COLO668 (cell line): ENCODE measurements at regions not wholly inside any gene's neighbourhood (a gene's known extent, or its start where the extent isn't known, plus 50 kb on each side); places are given as distances from the start of the nearest gene placed in this dataset.
"Not testable (repeated sequence)": the region's sequence is repeated elsewhere in the genome, so short reads cannot be mapped to it uniquely, and the experiment has no call there.

Experiments used
- DNase-seq: peaks from one replicate; lab custom pipeline; 2025; ENCODE audit not compliant: unreplicated experiment; lab: John Stamatoyannopoulos, UW

- no peak for DNase-seq
Measured at GRCh38 chrX:1140236-1140681, 72.2 kb downstream of the CRLF2 start.

- DNase-seq: no peak
Measured at GRCh38 chrX:1139185-1139500, 73.3 kb downstream of the CRLF2 start.

GRCh38 chrX:1138476-1139184 lies 73.8 kb downstream of the CRLF2 start:
- DNase-seq: no peak

GRCh38 chrX:1137531-1137930 lies 74.9 kb downstream of the CRLF2 start:
- DNase-seq: no peak

GRCh38 chrX:1136582-1136981 lies 75.9 kb downstream of the CRLF2 start:
- not testable (repeated sequence) for DNase-seq

GRCh38 chrX:1134976-1135375 lies 77.5 kb downstream of the CRLF2 start:
- DNase-seq: no peak

GRCh38 chrX:1134156-1134555 lies 78.3 kb downstream of the CRLF2 start:
- no peak for DNase-seq

GRCh38 chrX:1126738-1127137 lies 85.7 kb downstream of the CRLF2 start:
- DNase-seq: no peak

- no peak for DNase-seq
Measured at GRCh38 chrX:1124531-1124930, 87.9 kb downstream of the CRLF2 start.

- not testable (repeated sequence) for DNase-seq
Measured at GRCh38 chrX:1122851-1123250, 89.6 kb downstream of the CRLF2 start.

GRCh38 chrX:1119275-1119674 lies 93.2 kb downstream of the CRLF2 start:
- no peak for DNase-seq

- no peak for DNase-seq
Measured at GRCh38 chrX:1118572-1119199, 93.8 kb downstream of the CRLF2 start.

GRCh38 chrX:1115411-1115810 lies 97.0 kb downstream of the CRLF2 start:
- DNase-seq: not testable (repeated sequence)

- no peak for DNase-seq
Measured at GRCh38 chrX:1112321-1112720, 100.1 kb downstream of the CRLF2 start.

- DNase-seq: no peak
Measured at GRCh38 chrX:1111601-1112300, 100.7 kb downstream of the CRLF2 start.

- DNase-seq: no peak
Measured at GRCh38 chrX:1109580-1110119, 102.8 kb downstream of the CRLF2 start.

GRCh38 chrX:1108501-1109445 lies 103.7 kb downstream of the CRLF2 start:
- DNase-seq: no peak

GRCh38 chrX:1106478-1107210 lies 105.8 kb downstream of the CRLF2 start:
- no peak for DNase-seq

- DNase-seq: no peak
Measured at GRCh38 chrX:1105671-1106419, 106.6 kb downstream of the CRLF2 start.
